ENCODE measurements at regions not wholly inside any gene's neighbourhood (a gene's known extent, or its start where the extent isn't known, plus 50 kb on each side); places are given as distances from the start of the nearest gene placed in this dataset.

DNA sequence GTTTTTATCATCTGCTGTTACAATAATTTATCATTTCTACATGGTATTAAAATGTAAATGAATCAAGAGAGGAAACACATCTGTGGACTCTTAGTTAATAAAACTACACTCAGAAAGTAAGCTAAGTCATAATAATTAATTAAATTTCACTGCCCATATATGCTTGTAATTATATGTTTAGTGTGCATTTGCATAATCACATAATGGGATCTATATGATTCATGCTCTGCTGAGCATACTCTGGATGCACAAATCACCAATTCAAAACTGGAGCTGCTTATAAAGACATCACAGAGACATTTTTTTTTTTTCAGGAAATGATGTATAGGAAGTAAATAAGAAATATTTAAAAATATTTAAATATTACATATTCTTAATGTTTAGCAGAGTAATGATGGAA, 151.6 kb upstream of the STEAP4 start:
- TF ChIP-seq, protein P1, sequence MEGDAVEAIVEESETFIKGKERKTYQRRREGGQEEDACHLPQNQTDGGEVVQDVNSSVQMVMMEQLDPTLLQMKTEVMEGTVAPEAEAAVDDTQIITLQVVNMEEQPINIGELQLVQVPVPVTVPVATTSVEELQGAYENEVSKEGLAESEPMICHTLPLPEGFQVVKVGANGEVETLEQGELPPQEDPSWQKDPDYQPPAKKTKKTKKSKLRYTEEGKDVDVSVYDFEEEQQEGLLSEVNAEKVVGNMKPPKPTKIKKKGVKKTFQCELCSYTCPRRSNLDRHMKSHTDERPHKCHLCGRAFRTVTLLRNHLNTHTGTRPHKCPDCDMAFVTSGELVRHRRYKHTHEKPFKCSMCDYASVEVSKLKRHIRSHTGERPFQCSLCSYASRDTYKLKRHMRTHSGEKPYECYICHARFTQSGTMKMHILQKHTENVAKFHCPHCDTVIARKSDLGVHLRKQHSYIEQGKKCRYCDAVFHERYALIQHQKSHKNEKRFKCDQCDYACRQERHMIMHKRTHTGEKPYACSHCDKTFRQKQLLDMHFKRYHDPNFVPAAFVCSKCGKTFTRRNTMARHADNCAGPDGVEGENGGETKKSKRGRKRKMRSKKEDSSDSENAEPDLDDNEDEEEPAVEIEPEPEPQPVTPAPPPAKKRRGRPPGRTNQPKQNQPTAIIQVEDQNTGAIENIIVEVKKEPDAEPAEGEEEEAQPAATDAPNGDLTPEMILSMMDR (IDR thresholded peaks at IDR 0.05): no peak
- TF ChIP-seq POLR2A (IDR thresholded peaks at IDR 0.05): no peak
